ENCODE measurements at regions not wholly inside any gene's neighbourhood (a gene's known extent, or its start where the extent isn't known, plus 50 kb on each side); places are given as distances from the start of the nearest gene placed in this dataset.
"Not testable (repeated sequence)": the region's sequence is repeated elsewhere in the genome, so short reads cannot be mapped to it uniquely, and the experiment has no call there.

DNA sequence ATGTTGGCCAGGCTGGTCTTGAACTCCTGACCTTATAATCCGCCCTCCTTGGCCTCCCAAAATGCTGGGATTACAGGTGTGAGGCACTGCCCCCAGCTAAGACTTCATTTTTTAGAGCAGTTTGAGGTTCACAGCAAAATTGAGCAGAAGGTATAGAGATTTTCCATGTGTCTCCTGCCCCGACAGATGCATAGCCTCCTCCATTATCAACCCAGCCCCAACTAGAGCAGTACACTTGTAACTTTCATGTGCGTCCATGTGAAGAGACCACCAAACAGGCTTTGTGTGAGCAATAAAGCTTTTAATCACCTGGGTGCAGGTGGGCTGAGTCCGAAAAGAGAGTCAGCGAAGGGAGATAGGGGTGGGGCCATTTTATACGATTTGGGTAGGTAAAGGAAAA lies 179.1 kb downstream of the CD83 start:
- DNase-seq: not testable (repeated sequence)

GRCh38 chr6:14297118-14297517 lies 179.5 kb downstream of the CD83 start:
- not testable (repeated sequence) for DNase-seq

- DNase-seq: not testable (repeated sequence)
Observed at GRCh38 chr6:14300189-14300588, 182.6 kb downstream of the CD83 start.

DNA sequence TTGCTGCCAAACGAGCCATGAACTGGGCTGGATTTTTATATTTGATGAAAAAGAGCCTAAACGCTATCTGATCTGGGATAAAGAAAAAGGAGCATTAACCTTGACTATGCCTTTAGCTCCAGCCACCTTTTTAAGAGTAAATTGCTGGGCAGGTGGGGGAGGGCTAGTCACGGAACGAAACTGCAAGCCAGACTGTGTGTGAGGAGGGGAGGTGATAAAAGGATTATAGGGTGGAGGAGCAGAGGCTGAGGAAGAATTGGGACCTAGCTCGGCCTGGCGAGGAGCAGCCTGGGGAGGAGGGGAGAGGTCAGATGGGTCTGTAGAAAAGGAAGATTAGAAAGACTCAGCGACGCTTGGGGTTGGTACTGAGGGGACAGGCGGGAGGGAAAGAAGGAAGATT lies 183.1 kb downstream of the CD83 start:
- not testable (repeated sequence) for DNase-seq

GRCh38 chr6:14301477-14301876 lies 183.9 kb downstream of the CD83 start:
- DNase-seq: not testable (repeated sequence)

DNA sequence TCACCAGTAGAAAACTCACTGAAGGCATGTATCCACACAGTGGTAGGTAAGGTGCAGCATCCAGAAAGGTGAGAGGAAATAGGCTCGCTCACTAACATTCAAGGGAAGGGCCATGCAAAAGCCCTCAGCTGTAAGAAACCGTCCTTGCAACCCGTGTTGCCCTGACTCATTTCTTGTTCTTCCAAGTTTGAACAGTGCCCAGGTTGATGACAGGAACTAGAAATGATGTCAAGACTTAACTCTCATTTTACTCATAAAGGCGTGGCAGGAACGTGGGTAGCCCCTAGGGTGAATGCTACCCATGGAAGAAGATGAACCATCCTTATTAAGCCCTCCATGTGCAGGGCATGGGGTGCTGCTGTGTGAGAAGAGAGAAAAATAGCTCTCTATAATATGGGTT lies 187.6 kb downstream of the CD83 start:
- DNase-seq: no peak

DNA sequence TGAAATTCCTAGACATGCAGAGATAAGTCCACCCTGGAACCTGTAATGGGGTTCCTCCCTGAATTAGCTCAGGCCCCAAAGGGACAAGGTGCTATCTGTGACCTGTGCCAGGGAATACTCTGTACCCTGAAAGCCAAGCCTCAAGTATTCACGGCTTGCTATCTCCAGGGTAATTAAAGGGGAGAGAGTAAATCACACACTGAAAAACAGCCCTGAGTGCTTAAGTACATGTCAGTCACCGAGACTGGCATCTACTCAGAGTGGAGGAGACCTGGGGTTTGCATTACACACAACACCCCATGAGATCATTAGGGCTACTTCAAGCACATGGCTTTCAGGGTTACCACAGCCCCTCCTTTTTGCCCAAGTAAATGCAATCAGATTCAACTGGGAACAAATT lies 188.1 kb downstream of the CD83 start:
- DNase-seq: no peak

DNA sequence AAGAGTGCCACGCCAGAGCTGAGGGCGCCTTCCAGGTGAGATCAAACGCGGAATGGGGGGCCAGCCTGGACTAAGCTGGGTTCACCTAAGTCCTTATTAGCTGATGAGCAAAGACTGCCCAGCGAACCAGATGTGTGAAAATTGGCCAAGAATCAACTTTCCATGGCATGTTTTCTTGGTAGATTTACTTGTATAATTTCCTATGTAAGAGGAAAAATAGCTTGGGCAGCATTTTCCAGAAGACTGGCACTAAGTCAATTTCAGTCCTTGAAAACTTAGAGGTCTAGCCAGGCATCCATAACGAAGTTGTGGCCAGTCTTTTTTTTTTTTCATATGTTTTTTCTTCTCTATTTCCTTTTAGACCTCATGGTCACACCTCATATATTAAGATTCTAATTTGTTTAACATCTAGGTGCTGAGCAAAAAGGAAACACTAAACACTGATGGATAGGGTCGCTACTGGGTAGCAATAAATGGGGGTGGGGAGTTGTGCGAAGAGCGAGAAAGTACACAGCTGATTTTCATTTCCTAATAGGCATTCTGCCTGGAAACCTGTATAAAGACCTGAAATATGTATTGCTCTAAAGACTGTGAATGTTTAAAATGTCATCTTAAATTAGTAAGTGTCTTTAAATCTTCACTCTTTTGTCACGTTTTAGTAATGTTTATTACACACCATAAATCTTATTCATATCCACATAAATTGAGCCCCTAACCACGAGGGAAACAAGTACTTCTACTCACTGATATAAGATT lies 188.8 kb downstream of the CD83 start:
- DNase-seq: no peak

GRCh38 chr6:14309516-14309915 lies 191.9 kb downstream of the CD83 start:
- peak in 1 of 2 experiments; percentile 44 for DNase-seq

DNA sequence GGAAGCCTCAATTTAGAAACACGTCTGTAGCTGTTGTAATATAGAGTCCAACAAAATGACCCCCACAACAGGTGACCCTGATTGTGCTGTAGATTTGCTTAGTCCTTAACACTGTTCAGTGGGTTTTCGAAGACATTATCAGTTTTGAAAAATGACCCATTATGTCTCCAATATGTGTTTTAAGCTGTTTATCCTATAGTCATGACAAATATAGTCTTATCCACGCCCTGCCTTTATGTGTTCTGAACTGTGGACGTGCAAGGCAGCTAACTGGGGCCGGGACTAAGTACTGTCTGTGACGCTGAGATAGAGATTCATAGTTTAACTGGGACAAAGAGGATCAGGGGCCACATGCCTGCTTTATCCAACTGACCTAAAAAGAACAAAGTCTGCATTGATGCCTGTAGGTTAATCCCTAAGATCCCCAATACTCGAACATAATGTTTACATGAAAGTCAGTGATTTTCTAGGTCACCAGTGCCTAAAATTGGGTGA lies 192.4 kb downstream of the CD83 start:
- DNase-seq: peak in 1 of 2 experiments; percentile 34

- DNase-seq: no peak
Observed at GRCh38 chr6:14310960-14311359, 193.4 kb downstream of the CD83 start.

GRCh38 chr6:14312587-14312986 lies 195.0 kb downstream of the CD83 start:
- DNase-seq: no peak

DNA sequence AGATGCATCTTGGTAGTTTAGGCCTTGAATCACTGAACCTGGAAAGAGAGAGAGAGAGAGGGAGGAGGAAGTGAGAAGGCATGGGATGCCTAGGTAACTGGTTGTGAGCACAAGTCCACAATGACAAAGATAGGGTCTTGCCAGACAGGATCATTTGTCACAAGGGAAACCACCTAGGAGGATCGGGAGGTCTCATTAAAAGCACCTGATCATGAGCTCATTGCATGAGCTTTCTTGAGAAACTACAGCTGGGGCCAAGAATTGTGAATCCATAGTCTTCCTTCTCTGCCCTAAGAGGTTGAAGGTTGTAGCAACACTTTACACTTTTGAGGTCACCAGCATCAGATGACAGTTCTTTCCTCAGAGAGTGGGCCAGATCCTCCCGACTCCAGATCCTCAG lies 195.7 kb downstream of the CD83 start:
- DNase-seq: no peak

DNA sequence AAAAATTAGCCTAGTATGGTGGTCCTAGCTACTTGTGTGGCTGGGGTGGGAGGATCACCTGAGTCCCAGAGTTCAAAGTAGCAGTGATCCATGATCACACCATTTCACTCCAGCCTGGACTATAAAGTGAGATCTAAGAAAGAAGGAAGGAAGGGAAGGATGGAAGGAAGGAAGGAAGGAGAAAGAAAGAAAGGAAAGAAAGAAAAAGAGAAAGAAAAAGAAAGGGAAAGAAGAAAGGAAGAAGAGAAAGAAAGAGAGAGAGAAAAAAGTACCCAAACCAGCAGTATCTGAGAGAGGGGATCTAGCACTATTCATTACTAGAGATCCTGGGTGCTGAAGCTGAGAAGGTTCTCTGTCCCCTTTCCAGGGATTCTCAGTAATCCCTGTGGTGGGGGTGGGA lies 197.8 kb downstream of the CD83 start:
- no peak for DNase-seq

DNA sequence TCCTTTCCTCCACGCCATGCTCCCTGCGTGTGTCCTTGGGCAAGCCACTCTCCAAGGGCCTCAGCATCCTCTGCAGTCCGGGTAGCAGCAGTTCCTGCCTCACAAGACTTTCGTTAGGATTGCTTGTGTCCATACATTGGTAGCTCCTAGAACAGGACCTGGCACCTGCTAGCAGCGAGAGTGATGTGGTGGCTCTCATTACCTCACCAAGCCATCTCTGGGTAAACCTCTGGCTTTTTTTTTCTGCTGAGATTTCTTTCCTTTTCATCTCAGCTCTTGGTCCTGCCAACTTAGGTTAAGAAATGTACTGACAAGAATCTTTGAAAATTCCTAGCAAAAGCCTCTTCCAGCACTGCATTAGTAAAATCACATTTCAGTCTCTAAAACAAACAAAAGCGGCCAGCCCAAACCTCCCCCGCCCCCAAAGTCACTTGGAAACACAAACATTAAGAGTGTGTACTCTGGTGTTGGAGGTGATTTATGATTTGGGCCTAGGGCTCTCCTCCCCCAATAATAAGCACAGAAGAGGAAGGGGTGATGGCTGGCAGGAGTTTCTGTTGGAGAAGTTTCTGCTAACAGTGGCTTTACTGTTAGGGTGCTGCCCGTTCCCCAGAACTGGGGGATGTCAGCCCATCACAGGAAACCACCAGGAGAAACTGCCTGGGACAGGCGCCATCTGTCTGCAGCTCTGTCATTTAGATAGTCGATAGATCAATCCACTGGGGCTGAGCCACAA lies 199.2 kb downstream of the CD83 start:
- DNase-seq: peak; percentile 44 to 67

- peak; percentile 37 to 62 for DNase-seq
Observed at GRCh38 chr6:14317387-14317970, 199.9 kb downstream of the CD83 start.

GRCh38 chr6:14320332-14320731 lies 202.8 kb downstream of the CD83 start:
- DNase-seq: no peak

GRCh38 chr6:14321992-14322772 lies 204.6 kb downstream of the CD83 start:
- DNase-seq: no peak

GRCh38 chr6:14322841-14323240 lies 205.3 kb downstream of the CD83 start:
- no peak for DNase-seq

DNA sequence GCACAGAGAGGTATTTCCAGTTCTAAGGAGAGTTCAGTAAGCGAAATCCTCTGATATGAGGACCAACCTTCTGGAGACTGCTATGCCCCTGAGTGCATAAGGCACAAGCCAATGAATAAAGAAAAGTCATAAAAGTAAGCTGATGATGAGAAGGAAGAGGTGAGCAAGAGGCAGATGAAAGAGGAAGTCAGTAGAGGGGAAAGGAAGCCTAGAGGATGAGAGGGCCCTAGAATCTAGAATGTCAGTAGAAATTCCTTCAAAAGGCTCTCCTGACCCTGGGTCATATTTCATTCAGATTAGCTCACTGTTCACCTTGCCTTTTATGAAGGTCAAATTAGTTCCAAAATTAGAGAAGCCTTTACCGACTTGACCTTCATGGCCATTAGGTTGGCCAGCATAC lies 209.2 kb downstream of the CD83 start:
- DNase-seq: no peak

- DNase-seq: no peak
Observed at GRCh38 chr6:14328163-14328562, 210.6 kb downstream of the CD83 start.

DNA sequence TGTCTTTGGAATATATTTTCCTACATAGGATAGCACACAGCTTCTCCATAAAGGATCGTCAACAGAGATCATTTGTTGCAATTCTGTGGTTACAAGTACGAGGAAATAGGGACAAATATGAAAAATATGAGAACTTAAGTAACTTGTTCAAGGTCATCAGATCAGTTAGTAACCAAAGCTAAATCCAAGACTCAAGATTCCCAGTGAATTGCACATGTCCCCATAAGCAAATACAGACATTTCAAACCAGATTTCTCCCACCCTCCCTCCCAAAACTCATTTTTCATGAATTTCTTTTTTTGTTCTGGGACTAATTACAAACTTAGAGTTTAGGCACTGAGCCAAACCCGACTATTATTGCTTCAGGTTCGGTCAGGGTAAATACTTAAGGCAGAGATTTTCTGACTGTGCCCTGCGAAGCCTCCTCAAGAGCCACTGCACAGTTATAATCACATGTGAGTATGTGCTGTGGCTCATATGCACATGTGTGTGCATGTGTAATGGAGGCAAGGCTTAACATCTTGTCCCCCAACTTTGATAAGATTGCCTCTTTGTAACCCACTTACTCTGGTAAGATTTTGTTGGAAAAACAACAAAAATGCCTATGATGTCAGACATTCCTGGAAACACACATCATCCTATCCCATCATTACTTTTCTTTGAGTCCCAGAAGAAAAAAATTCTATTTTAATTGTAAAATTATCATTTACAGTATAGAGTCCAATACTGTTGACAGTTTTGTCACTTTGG lies 216.2 kb downstream of the CD83 start:
- no peak for DNase-seq
